Hepatocyte (in vitro differentiated cells): ENCODE measurements at regions not wholly inside any gene's neighbourhood (a gene's known extent, or its start where the extent isn't known, plus 50 kb on each side); places are given as distances from the start of the nearest gene placed in this dataset.

Experiments
- EZH2phosphoT487 ChIP-seq: fragments of 200-600 bp; sonication (generic); IDR thresholded peaks from one replicate; pipeline ENCODE4 v1.6.1; 2018; ENCODE audit warnings: antibody characterized with exemption, mild to moderate bottlenecking, low read depth, moderate library complexity; ENCODE audit not compliant: unreplicated experiment, severe bottlenecking
- TF ChIP-seq, protein P1 (sequence below): fragments of 200-600 bp; sonication (generic); IDR thresholded peaks from 2 replicates; pipeline ENCODE4 v1.5.1; 2016; ENCODE audit warnings: antibody characterized with exemption, mild to moderate bottlenecking; ENCODE audit not compliant: poor library complexity

GRCh38 chr5:82644766-82645165, 366.6 kb upstream of the RPS23 start:
- TF ChIP-seq, protein P1, sequence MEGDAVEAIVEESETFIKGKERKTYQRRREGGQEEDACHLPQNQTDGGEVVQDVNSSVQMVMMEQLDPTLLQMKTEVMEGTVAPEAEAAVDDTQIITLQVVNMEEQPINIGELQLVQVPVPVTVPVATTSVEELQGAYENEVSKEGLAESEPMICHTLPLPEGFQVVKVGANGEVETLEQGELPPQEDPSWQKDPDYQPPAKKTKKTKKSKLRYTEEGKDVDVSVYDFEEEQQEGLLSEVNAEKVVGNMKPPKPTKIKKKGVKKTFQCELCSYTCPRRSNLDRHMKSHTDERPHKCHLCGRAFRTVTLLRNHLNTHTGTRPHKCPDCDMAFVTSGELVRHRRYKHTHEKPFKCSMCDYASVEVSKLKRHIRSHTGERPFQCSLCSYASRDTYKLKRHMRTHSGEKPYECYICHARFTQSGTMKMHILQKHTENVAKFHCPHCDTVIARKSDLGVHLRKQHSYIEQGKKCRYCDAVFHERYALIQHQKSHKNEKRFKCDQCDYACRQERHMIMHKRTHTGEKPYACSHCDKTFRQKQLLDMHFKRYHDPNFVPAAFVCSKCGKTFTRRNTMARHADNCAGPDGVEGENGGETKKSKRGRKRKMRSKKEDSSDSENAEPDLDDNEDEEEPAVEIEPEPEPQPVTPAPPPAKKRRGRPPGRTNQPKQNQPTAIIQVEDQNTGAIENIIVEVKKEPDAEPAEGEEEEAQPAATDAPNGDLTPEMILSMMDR, result no peak
- no peak for TF ChIP-seq EZH2phosphoT487
